HL-60 (cell line): ENCODE measurements at regions not wholly inside any gene's neighbourhood (a gene's known extent, or its start where the extent isn't known, plus 50 kb on each side); places are given as distances from the start of the nearest gene placed in this dataset.

ENCODE experiments used
- DNase-seq, 2 experiments: peaks; one replicate each; pipeline ENCODE4 v3.0.0-alpha.2; 2010 to 2020; ENCODE audit warnings: low read depth in 1 of 2, low spot score in 1 of 2
- H3K27ac ChIP-seq: fragments of 250-450 bp; sonication (Bioruptor Pico); replicated peaks from 2 replicates; pipeline ENCODE4 v1.5.1; 2020; ENCODE audit warnings: mild to moderate bottlenecking, moderate library complexity
- H3K27me3 ChIP-seq: fragments of 250-450 bp; sonication (Bioruptor Pico); 2 replicates; pipeline ENCODE4 v1.5.1; 2021; ENCODE audit warnings: mild to moderate bottlenecking, moderate library complexity; ENCODE audit not compliant: insufficient read depth, poor library complexity, severe bottlenecking
- H3K4me3 ChIP-seq: replicated peaks from 2 replicates; pipeline ENCODE4 v1.5.1; 2011; ENCODE audit warnings: mild to moderate bottlenecking, control low read depth, low read length; ENCODE audit not compliant: insufficient read depth
- GABPA ChIP-seq: IDR thresholded peaks from 2 replicates; pipeline ENCODE4 v1.6.1; 2012; ENCODE audit warnings: low read depth
- POLR2AphosphoS5 ChIP-seq: IDR thresholded peaks from 2 replicates; pipeline ENCODE4 v1.6.1; 2012; ENCODE audit warnings: low read depth
- SPI1 ChIP-seq: IDR thresholded peaks from 2 replicates; pipeline ENCODE4 v1.6.1; 2012; ENCODE audit warnings: low read depth, mild to moderate bottlenecking, borderline replicate concordance
- TF ChIP-seq, protein P1 (sequence below): IDR thresholded peaks from one replicate; pipeline ENCODE4 v1.5.1; 2011; ENCODE audit warnings: low read length, control low read depth, inconsistent platforms; ENCODE audit not compliant: insufficient read depth
- TF ChIP-seq, protein P2 (sequence below): IDR thresholded peaks from 2 replicates; pipeline ENCODE4 v1.6.1; 2012; ENCODE audit warnings: low read depth; ENCODE audit not compliant: insufficient replicate concordance

GRCh38 chr12:46898152-46898931, 72.5 kb upstream of the SLC38A4 start:
- Histone ChIP-seq H3K4me3 (no peak overlapping the region), H3K27ac (no peak overlapping the region), H3K27me3 (no peaks in the 10 kb centered on the region)
- no peak for DNase-seq
- TF ChIP-seq GABPA: no peak

GRCh38 chr12:46898989-46899388, 73.2 kb upstream of the SLC38A4 start:
- TF ChIP-seq POLR2AphosphoS5 (no peak), SPI1 (no peak), GABPA (no peak)
- TF ChIP-seq, protein P1, sequence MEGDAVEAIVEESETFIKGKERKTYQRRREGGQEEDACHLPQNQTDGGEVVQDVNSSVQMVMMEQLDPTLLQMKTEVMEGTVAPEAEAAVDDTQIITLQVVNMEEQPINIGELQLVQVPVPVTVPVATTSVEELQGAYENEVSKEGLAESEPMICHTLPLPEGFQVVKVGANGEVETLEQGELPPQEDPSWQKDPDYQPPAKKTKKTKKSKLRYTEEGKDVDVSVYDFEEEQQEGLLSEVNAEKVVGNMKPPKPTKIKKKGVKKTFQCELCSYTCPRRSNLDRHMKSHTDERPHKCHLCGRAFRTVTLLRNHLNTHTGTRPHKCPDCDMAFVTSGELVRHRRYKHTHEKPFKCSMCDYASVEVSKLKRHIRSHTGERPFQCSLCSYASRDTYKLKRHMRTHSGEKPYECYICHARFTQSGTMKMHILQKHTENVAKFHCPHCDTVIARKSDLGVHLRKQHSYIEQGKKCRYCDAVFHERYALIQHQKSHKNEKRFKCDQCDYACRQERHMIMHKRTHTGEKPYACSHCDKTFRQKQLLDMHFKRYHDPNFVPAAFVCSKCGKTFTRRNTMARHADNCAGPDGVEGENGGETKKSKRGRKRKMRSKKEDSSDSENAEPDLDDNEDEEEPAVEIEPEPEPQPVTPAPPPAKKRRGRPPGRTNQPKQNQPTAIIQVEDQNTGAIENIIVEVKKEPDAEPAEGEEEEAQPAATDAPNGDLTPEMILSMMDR: no peak
- TF ChIP-seq, protein P2, sequence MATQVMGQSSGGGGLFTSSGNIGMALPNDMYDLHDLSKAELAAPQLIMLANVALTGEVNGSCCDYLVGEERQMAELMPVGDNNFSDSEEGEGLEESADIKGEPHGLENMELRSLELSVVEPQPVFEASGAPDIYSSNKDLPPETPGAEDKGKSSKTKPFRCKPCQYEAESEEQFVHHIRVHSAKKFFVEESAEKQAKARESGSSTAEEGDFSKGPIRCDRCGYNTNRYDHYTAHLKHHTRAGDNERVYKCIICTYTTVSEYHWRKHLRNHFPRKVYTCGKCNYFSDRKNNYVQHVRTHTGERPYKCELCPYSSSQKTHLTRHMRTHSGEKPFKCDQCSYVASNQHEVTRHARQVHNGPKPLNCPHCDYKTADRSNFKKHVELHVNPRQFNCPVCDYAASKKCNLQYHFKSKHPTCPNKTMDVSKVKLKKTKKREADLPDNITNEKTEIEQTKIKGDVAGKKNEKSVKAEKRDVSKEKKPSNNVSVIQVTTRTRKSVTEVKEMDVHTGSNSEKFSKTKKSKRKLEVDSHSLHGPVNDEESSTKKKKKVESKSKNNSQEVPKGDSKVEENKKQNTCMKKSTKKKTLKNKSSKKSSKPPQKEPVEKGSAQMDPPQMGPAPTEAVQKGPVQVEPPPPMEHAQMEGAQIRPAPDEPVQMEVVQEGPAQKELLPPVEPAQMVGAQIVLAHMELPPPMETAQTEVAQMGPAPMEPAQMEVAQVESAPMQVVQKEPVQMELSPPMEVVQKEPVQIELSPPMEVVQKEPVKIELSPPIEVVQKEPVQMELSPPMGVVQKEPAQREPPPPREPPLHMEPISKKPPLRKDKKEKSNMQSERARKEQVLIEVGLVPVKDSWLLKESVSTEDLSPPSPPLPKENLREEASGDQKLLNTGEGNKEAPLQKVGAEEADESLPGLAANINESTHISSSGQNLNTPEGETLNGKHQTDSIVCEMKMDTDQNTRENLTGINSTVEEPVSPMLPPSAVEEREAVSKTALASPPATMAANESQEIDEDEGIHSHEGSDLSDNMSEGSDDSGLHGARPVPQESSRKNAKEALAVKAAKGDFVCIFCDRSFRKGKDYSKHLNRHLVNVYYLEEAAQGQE: no peak
- Histone ChIP-seq H3K27me3 (no peaks in the 10 kb centered on the region), H3K27ac (no peak overlapping the region), H3K4me3 (no peak overlapping the region)
- DNase-seq: no peak

DNA sequence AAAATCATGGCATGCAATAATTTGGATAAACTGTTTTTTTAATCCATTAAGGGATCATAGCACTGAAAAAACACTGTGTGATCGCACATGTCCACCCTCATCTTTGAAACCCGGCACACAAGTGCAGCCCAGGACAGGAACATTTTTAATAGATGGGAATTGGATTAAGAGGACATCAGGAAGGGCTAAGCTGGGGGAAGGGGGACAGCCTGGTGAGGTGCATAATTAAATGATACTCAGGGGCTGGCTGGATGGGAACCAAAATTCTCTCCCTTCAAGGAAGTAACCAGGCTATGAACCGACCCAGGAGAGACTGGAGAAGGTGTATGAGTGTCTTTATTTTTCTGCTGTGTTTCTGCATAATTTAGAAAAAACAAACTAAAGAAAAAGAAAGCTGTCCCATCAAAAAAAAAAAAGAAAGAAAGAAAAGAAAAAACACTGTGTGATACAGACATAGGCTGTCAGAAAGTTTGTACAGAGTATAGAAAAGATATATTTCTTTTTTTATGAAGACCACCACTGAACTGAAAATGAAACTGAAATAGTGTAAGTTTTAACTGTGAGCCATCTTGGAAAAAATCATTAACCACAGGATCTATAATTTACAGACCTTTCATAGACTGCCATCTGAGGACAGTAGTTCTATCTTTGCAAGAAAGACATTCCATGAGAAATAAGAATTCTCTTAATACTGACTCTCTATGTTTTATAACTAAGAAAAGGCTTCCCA, 75.1 kb upstream of the SLC38A4 start:
- no peak for DNase-seq
- no peak for TF ChIP-seq SPI1
- TF ChIP-seq POLR2AphosphoS5: no peak
- TF ChIP-seq, protein P2: no peak
- no peak overlapping the region for H3K4me3 ChIP-seq
- H3K27me3 ChIP-seq: peaks cover 2% of the 10 kb centered on the region
- no peak overlapping the region for H3K27ac ChIP-seq

DNA sequence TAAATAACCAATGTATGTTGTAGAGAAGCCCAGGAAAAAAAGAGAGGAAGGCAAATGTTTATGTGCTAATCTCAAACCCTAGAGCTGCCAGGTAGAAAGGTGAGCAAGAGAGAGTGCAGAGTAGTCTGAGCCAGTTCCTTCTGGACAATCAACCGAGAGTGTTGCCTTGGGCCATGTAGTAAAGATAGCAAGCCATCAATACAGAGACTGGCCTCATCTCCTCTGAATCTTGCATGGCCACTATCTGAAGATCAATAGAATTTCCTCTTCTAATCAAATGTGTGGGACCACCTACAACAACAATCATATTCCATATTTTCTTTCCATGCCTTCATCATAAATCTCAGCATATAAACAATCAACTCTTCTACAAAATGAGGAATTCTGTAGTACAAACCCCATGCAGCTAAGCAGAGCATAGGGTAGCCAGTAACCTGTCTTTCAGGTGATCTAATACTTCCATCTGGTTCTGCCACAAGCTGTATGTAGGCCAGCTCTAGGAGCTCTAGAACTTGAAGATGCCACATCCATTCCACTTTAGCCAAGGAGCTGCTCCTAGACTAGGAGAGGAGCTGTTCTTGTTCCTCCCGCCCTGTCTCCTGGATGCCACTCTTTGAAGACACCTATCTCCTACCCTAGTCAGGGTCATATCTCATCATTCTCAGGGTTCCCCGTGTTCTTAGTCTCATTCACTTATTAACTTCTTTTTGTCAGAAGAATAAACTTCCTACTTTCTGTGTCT, 75.8 kb upstream of the SLC38A4 start:
- H3K27me3 ChIP-seq: peaks cover 2% of the 10 kb centered on the region
- H3K27ac ChIP-seq: no peak overlapping the region
- H3K4me3 ChIP-seq: no peak overlapping the region
- DNase-seq: no peak
- TF ChIP-seq, protein P1: no peak
- TF ChIP-seq SPI1: no peak
- TF ChIP-seq, protein P2: no peak
